HS-5 (cell line): ENCODE measurements at regions not wholly inside any gene's neighbourhood (a gene's known extent, or its start where the extent isn't known, plus 50 kb on each side); places are given as distances from the start of the nearest gene placed in this dataset.

Source experiments
- DNase-seq: peaks from one replicate; pipeline ENCODE4 v3.0.0-alpha.2; 2012; ENCODE audit warnings: low read depth

- DNase-seq: no peak
Measured at GRCh38 chr10:78859769-78860168, 209.0 kb upstream of the ZMIZ1 start.

DNA sequence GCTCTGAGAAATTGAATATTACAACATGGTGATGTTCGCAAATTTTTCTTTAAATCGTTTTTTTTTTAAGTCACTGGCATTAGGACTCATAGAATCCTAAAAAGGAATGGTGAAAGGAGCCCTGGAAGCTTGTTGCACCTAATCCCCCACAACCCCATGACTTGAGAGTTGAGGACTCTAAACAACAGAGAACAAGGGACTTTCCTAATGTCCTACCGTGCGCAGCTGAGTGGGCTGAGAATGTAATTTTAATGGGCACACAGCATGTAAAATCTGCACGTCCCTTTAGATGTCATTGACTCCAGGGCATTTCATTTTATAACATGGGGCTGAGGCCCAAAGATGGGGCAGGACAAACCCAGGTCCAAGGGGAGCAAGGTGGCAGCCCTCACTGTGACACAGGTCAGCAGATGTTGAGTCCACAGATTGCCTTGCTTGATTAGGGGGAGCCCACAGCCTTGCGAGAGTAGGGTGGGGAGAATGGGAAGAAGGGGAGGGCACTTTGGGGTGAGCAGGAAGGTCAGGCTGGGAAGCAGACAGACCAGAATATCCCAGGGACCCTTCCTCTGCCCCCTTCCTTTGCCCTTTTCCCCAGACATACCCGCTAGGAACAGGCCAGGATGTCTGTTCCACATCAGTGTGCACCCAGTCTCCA, 208.4 kb upstream of the ZMIZ1 start:
- DNase-seq: no peak

DNA sequence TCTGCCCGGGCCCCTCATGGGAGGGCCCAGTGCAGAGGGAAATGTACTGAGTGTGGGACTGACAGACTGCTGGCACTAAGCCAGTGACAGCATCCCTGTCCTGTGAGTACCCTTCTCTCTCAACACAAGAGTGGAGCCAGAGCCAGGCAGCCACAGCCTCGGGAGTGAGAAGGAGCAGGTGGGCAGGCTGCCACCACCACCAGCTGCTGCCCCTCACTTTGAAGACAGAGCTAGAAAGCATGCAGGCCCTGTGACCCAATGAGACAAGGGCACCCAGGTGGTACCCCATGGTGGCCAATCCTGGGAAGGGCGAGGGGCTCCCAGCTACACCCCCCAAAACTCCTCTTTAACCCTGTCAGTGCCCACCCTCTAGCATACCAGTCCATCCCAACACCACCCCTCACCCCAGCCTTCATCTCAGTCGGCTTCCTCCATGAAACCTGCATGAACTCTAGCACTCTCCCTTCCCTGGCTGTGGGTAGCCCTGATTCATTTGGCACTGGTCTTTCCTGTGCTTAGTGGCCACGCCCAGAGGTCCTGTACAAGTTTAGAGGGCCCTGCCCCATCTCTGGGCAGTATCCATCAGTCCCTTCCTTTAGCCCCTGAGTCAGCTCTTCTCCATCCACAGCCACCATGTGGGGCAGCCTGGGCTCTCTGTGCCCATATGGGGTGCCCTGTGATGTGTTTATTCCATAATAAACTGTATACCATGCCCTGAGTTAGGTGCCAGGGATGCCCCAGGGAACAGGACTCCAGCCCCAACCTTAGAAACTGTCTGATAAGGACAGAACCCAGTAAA, 207.0 kb upstream of the ZMIZ1 start:
- DNase-seq: no peak

- no peak for DNase-seq
Measured at GRCh38 chr10:78862328-78862640, 206.5 kb upstream of the ZMIZ1 start.

DNA sequence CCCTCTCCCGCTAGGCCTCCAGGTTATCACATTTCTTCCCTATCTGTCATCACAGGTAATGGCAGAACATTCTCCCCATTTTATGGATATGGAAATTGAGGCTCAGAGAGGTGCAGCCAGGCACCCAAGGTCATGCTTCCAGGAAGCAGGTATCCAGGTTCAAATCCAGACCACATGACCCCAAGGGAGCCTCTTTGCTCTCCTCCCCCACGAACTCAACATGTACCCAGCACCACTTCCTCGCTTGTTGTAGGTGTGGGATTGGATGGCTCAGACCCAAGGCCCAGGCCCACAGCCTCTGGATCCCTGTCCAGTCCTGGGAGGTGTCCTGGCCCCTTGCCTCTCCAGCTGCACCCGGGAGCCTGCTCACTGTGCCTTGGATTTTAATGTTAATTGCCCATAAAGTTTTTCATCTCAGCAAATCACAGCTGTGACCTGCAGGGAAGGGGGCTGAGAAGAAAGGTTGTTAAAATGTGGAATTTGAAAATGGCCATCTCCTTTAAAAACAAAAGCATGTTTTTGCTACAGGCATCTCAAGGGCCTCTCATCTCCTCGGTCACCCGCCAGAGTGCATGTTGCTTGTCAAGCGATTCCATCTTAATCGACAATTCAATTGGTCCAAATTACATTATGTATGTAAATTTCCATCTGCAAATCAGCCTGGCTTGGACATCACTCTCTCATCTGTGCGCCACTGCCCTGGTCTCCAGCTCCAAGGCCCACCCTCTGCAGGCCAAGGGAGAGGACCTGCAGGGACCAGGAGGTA, 205.4 kb upstream of the ZMIZ1 start:
- no peak for DNase-seq

DNA sequence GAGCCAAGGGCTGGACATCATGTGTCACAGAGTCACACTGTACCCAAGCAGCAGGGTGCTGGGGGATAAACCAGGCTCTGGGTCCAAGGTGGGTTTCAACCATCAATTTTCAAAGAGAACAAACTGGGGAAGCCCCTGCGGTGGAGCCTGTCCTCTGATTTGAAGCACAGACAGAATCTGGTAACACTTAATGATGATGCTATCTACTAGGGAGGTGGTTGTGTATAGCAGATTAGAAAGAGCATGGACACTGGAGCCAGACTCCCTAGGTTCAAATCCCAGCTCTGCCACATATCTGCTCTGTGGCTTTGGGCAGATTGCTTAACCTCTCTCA, 204.9 kb upstream of the ZMIZ1 start:
- no peak for DNase-seq

DNA sequence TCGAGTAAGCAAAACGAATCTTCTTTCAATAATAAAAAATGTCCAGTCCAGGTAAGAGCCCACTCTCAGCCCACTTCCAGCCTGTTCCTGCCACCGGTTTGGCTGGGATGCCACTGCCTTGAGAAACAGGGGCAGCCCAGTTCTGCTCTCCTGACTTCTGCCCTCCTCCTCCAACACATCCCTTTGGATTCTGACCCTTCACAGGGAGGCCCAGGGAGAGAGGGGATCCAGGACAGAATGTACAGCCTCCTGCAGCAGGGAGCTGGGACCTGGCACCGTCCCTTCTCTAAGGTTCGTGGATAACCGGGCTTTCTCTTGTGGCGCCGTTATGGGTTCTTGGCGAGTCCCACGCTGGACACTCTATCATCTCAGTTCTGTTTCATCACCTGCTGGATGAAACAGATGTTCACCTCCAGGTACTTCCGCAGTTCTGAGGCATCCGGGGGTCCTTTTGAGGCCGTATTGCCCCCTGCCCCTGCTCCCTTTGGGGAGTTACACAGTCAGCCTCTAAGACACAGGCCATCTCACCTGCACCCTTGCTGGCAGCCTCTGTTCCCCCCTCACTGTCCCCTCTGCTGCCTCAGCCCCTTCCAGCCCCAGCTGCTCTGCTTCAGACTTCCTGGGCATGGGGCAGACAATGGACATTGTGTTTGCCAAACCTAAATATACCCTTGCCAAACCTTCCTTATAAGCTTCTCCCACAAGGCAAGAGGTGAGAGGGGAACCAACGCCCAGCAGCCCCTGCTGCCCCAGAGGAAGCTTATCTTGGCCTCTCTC, 203.8 kb upstream of the ZMIZ1 start:
- no peak for DNase-seq

- no peak for DNase-seq
Measured at GRCh38 chr10:78865538-78865875, 203.3 kb upstream of the ZMIZ1 start.

- DNase-seq: no peak
Measured at GRCh38 chr10:78865931-78866717, 202.6 kb upstream of the ZMIZ1 start.

DNA sequence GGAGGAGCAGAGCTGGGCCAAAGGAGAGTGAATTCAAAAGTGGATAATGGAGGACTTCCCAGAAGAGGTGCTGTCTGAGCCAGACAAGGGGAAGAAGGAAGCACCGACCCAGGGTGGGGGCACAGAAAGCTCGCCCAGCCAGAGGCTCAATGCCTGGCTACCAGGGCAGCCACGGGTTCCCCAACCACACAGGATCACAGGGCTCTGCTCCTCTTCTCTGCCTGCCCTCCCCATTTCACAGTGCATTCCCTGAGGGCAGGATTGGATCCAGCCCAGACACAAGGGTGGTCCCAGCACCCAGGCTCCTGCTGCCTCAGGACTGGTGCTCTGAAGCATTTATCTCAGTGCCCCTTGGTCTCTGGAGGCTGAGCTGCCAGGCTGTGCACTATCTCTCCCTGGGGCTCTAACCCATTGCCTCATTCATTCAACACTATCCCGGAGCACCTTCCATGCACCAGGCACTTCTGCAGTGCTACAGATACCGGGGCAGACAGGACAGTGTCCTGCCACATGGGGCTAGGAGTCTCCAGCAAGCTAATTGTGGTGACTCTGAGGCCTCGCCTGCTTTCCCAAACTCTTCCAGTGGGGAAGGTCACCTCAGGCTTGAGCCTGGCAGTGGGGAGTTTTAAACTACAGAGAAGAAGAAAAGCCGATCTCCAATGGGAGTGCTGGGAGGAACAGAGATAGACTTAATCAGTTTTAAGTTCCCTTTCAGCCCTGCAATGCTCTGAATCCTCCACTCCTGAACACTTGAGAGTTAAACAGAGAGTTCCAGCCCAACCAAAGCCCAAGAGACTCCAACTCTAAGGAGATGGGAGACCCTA, 201.8 kb upstream of the ZMIZ1 start:
- no peak for DNase-seq

- DNase-seq: no peak
Measured at GRCh38 chr10:78867555-78867939, 201.2 kb upstream of the ZMIZ1 start.

GRCh38 chr10:78868048-78868447, 200.7 kb upstream of the ZMIZ1 start:
- no peak for DNase-seq

DNA sequence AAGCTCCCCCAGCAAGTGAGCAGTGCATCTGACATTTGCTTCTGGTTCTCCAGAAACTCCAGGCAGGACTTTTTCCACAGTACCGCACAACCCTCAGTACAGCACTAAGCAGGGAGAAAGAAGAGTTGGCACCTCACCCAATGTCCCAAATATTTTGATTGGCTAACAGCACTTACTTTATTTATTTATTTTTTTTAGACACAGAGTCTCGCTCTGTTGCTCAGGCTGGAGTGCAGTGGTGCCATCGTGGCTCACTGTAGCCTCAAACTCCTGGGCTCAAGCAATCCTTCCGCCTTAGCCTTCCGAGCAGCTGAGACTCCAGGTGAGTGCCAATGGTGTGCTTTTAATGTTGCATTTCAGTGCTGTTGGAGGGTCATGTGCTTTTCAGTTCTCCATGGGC, 200.3 kb upstream of the ZMIZ1 start:
- DNase-seq: no peak

- DNase-seq: no peak
Measured at GRCh38 chr10:78868861-78869260, 199.9 kb upstream of the ZMIZ1 start.

GRCh38 chr10:78869508-78870454, 199.0 kb upstream of the ZMIZ1 start:
- DNase-seq: no peak

DNA sequence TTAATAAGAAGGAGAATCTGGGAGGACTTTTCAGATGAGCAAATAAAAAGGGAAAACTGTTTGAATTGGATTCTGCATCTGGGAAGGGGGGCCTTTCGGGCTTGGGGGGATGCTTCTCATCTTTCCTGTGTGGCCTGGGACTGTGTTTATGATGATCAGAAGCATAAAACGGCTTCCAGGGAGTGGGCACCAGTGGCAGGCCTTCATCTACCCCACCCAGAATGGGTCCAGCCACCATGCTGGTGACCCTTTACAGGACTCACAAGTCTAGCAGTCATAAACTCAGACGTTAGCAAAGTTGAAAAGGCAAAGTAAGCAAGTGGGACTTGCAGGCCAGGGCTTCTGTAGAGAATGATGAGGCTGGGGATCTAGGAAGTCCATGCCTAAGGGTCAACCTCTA, 198.3 kb upstream of the ZMIZ1 start:
- DNase-seq: no peak

DNA sequence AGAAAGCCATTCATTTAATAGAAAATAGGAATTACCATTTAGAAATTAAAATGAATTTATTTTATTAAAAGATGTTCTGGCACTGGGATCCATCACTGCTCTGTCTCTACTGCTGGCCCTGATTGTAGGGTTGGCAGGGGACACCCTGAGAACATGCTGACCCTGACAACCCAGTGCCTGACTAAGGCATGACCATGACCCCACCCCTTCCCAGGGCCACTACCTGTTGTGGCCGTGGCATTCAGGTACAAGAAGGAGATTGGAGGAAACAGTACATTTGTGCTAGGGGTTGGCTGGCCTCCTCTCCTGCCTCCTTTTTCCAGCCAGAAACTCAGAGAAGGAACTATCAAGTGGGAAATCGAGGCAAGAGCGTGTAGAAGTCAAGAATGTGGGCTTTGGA, 197.0 kb upstream of the ZMIZ1 start:
- DNase-seq: no peak

GRCh38 chr10:78873413-78873812, 195.4 kb upstream of the ZMIZ1 start:
- no peak for DNase-seq

- DNase-seq: no peak
Measured at GRCh38 chr10:78875331-78875877, 193.4 kb upstream of the ZMIZ1 start.

DNA sequence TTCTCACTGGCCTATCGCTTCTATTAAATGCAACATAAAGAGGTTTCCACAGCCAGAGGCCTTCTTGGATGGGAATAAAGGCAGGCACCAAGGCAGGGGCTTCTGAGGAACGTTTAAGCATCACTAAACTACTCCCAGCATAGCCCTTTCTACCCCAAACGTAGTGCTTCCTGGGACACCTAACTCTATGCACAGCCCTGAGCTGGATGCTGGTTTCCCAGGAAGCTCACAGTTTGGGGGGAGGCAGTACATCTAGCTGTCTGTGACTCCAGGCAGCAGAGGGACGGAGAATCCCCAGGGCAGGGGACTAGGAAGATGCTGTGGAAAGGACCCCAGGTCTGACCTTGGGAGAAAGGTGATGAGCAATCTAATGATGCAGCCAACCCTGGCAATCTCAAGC, 192.8 kb upstream of the ZMIZ1 start:
- DNase-seq: no peak
